PC-3 (cell line): ENCODE measurements at regions not wholly inside any gene's neighbourhood (a gene's known extent, or its start where the extent isn't known, plus 50 kb on each side); places are given as distances from the start of the nearest gene placed in this dataset.

Source experiments
- ATAC-seq: fragments of 200-7000 bp; cut with Tn5 transposase; 2 replicates; pipeline ENCODE4 v1.9.1; 2020; ENCODE audit warnings: mild to moderate bottlenecking, moderate library complexity
- BruUV-seq: library from RNA; stranded (reverse); fragments of 400-500 nt; replicated peaks from 2 replicates; lab custom pipeline; 2021; lab: Mats Ljungman, UMichigan
- CTCF ChIA-PET: fragments of 300-600 bp; sonication (Branson Sonifier 250); formaldehyde crosslinking; loops from one replicate; lab custom pipeline; 2022; ENCODE audit warnings: antibody characterized with exemption; lab: Charles Lee
- POLR2A ChIA-PET: fragments of 300-600 bp; sonication (Branson Sonifier 250); formaldehyde crosslinking; loops from one replicate; lab custom pipeline; 2022; ENCODE audit warnings: antibody characterized with exemption; ENCODE audit not compliant: unreplicated experiment; lab: Charles Lee
- DNase-seq: peaks from one replicate; pipeline ENCODE4 v3.0.0-alpha.2; 2015
- H2AFZ ChIP-seq: fragments of 300-600 bp; sonication (generic); 2 replicates; pipeline ENCODE4 v1.6.0; 2016; ENCODE audit warnings: antibody characterized with exemption, low read length
- H3F3A ChIP-seq: fragments of 300-600 bp; sonication (generic); one replicate; pipeline ENCODE4 v1.6.0; 2017; ENCODE audit warnings: antibody characterized with exemption, low read length, control low read depth, mild to moderate bottlenecking; ENCODE audit not compliant: unreplicated experiment
- H3K27ac ChIP-seq: fragments of 300-600 bp; sonication (generic); 2 replicates; pipeline ENCODE4 v1.5.1; 2016; ENCODE audit warnings: mild to moderate bottlenecking, low read length
- H3K27me3 ChIP-seq: fragments of 300-600 bp; sonication (generic); 2 replicates; pipeline ENCODE4 v1.6.1; 2016; ENCODE audit warnings: low read length, mixed read lengths
- H3K36me3 ChIP-seq: fragments of 300-600 bp; sonication (generic); 2 replicates; pipeline ENCODE4 v1.6.1; 2016; ENCODE audit warnings: low read depth, mixed run types, low read length, mixed read lengths
- H3K4me1 ChIP-seq: fragments of 300-600 bp; sonication (generic); 2 replicates; pipeline ENCODE4 v1.5.1; 2016; ENCODE audit warnings: low read length; ENCODE audit not compliant: insufficient read depth
- H3K4me2 ChIP-seq: fragments of 300-600 bp; sonication (generic); 2 replicates; pipeline ENCODE4 v1.6.0; 2016; ENCODE audit warnings: low read length
- H3K4me3 ChIP-seq: fragments of 300-600 bp; sonication (generic); 2 replicates; pipeline ENCODE4 v1.5.1; 2016; ENCODE audit warnings: mild to moderate bottlenecking, low read length, mixed read lengths
- H3K79me2 ChIP-seq: fragments of 300-600 bp; sonication (generic); 2 replicates; pipeline ENCODE4 v1.6.1; 2017; ENCODE audit warnings: low read length, mixed read lengths
- H3K9ac ChIP-seq: fragments of 300-600 bp; sonication (generic); 2 replicates; pipeline ENCODE4 v1.6.0; 2016; ENCODE audit warnings: mild to moderate bottlenecking, low read length
- H3K9me2 ChIP-seq: fragments of 300-600 bp; sonication (generic); replicated peaks from 2 replicates; pipeline ENCODE4 v1.6.1; 2016; ENCODE audit warnings: mixed run types, low read length, mixed read lengths
- H3K9me3 ChIP-seq: fragments of 300-600 bp; sonication (generic); 2 replicates; pipeline ENCODE4 v1.6.1; 2016; ENCODE audit warnings: low read length, mixed read lengths
- H4K20me1 ChIP-seq: fragments of 300-600 bp; sonication (generic); 2 replicates; pipeline ENCODE4 v1.6.1; 2016; ENCODE audit warnings: low read length, mixed read lengths
- EZH2 ChIP-seq: fragments of 300-600 bp; sonication (generic); IDR thresholded peaks from one replicate; pipeline ENCODE4 v1.6.1; 2017; ENCODE audit warnings: antibody characterized with exemption, mild to moderate bottlenecking, low read length; ENCODE audit not compliant: unreplicated experiment
- EZH2phosphoT487 ChIP-seq: fragments of 300-600 bp; sonication (generic); IDR thresholded peaks from 2 replicates; pipeline ENCODE4 v1.6.1; 2018; ENCODE audit warnings: mild to moderate bottlenecking, antibody characterized with exemption, low read length, borderline replicate concordance
- intact Hi-C: fragments of 100-400 bp; cut with micrococcal nuclease; formaldehyde crosslinking; loops from 2 replicates; pipeline ENCODE4 v1.9.0; 2023
- TF ChIP-seq, protein P1 (sequence below): fragments of 300-600 bp; sonication (generic); conservative IDR thresholded peaks from 2 replicates; pipeline ENCODE4 v1.5.1; 2017; ENCODE audit warnings: antibody characterized with exemption, low read depth, mild to moderate bottlenecking, low read length

DNA sequence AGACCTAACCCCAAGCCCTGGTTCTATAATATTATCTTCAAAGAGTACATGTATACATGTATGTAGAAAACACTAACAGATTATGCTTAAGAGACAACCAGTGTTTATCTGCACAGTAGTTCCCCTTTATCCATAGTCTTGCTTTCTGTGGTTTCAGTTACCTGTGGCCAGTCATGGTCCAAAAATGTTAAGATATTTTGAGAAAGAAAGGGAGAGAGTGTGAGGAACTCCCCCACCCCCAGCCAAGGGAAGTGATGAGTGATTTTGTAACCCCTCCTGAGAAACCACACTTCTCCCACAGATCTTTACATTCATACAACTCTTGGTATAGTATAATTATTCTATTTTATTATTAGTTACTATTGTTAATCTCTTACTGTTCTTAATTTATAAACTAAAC, 77.3 kb upstream of the CNTN1 start:
- no TSS peak for BruUV-seq
- no peak overlapping the region for H2AFZ ChIP-seq
- no peaks in the 10 kb centered on the region for H3K27me3 ChIP-seq
- no peaks in the 10 kb centered on the region for H3K79me2 ChIP-seq
- H3K4me3 ChIP-seq = no peak overlapping the region
- ATAC-seq (no peak), DNase-seq (no peak)
- H3K27ac ChIP-seq = no peak overlapping the region
- no peak overlapping the region for H3K4me2 ChIP-seq
- no peaks in the 10 kb centered on the region for H4K20me1 ChIP-seq
- TF ChIP-seq EZH2phosphoT487 = no peak
- no peak for TF ChIP-seq EZH2
- TF ChIP-seq, protein P1, sequence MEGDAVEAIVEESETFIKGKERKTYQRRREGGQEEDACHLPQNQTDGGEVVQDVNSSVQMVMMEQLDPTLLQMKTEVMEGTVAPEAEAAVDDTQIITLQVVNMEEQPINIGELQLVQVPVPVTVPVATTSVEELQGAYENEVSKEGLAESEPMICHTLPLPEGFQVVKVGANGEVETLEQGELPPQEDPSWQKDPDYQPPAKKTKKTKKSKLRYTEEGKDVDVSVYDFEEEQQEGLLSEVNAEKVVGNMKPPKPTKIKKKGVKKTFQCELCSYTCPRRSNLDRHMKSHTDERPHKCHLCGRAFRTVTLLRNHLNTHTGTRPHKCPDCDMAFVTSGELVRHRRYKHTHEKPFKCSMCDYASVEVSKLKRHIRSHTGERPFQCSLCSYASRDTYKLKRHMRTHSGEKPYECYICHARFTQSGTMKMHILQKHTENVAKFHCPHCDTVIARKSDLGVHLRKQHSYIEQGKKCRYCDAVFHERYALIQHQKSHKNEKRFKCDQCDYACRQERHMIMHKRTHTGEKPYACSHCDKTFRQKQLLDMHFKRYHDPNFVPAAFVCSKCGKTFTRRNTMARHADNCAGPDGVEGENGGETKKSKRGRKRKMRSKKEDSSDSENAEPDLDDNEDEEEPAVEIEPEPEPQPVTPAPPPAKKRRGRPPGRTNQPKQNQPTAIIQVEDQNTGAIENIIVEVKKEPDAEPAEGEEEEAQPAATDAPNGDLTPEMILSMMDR = no peak
- H3K9ac ChIP-seq = no peak overlapping the region
- H3K36me3 ChIP-seq = no peaks in the 10 kb centered on the region
- no peaks in the 10 kb centered on the region for H3K4me1 ChIP-seq
- H3F3A ChIP-seq = no peaks in the 10 kb centered on the region
- no peaks in the 10 kb centered on the region for H3K9me3 ChIP-seq
- no peaks in the 10 kb centered on the region for H3K9me2 ChIP-seq
- intact Hi-C loops = no loop called here
- ChIA-PET CTCF (no interaction called here), POLR2A (no interaction called here)

DNA sequence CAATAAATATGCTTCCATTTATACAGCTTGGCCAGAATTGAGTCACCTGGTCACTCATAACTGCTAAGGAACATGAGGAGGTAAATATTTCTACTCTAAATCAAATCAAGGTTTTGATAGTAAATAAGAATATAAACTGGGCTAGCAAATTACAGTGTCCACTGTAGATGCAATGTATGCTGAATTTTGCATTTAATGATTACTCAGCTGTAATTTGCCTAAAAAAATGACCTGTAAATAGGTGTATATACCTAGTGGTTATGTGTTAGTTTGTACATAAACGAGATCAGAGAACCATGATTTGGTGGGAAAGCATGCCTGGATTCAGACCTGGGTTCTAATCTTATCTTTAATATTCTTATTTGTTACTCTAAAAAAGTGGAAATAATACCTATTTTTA, 76.6 kb upstream of the CNTN1 start:
- no peak overlapping the region for H2AFZ ChIP-seq
- no TSS peak for BruUV-seq
- no peak overlapping the region for H3K4me3 ChIP-seq
- H3K9me3 ChIP-seq = no peaks in the 10 kb centered on the region
- CTCF ChIA-PET = no interaction called here
- H3K27ac ChIP-seq = no peak overlapping the region
- H3K4me1 ChIP-seq = no peaks in the 10 kb centered on the region
- H3K79me2 ChIP-seq = no peaks in the 10 kb centered on the region
- no peaks in the 10 kb centered on the region for H3K9me2 ChIP-seq
- intact Hi-C loops = no loop called here
- no peak overlapping the region for H3K4me2 ChIP-seq
- DNase-seq (no peak), ATAC-seq (no peak)
- H3K9ac ChIP-seq = no peak overlapping the region
- H3K36me3 ChIP-seq = no peaks in the 10 kb centered on the region
- POLR2A ChIA-PET = no interaction called here
- H3F3A ChIP-seq = no peaks in the 10 kb centered on the region
- TF ChIP-seq, protein P1 = no peak
- no peak for TF ChIP-seq EZH2phosphoT487
- TF ChIP-seq EZH2 = no peak
- no peaks in the 10 kb centered on the region for H3K27me3 ChIP-seq
- no peaks in the 10 kb centered on the region for H4K20me1 ChIP-seq

DNA sequence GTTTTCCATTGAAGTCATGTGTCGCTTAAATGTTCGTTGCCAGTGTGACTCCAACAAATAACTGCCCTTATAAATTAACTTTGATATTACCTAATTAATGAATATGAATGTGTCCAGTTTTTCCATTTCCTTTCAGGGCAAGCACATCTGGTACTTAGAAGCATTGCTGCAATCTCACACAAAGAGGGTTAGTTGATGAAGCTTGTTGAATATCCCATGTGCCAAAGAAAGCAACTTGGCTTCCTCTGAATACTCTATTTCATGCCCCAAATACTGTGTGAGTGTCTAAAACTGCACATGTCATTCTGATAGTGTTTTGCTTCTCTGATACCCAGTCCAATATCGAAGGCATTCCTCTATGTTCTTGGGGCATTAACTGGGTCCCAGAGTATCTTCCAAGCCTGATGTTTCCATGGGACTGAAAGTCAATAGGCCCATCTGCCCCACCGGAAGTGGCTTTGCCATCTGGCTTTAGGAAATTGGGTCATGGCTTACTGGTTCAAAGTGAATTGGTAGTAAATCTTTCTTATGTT, 75.8 kb upstream of the CNTN1 start:
- H3K4me1 ChIP-seq = no peaks in the 10 kb centered on the region
- no peaks in the 10 kb centered on the region for H4K20me1 ChIP-seq
- intact Hi-C loops = no loop called here

More for the DNA sequence above, 75.8 kb upstream of the CNTN1 start:
- H3K4me3 ChIP-seq = no peak overlapping the region
- H2AFZ ChIP-seq = no peak overlapping the region
- no peaks in the 10 kb centered on the region for H3K36me3 ChIP-seq
- H3K27me3 ChIP-seq = no peaks in the 10 kb centered on the region
- H3K79me2 ChIP-seq = no peaks in the 10 kb centered on the region
- ATAC-seq = no peak
- no peaks in the 10 kb centered on the region for H3K9me3 ChIP-seq
- no TSS peak for BruUV-seq
- H3K27ac ChIP-seq = no peak overlapping the region
- ChIA-PET POLR2A (no interaction called here), CTCF (no interaction called here)
- TF ChIP-seq EZH2phosphoT487 = no peak
- TF ChIP-seq EZH2 = no peak
- TF ChIP-seq, protein P1 = no peak
- H3F3A ChIP-seq = no peaks in the 10 kb centered on the region
- H3K9ac ChIP-seq = no peak overlapping the region
- H3K9me2 ChIP-seq = no peaks in the 10 kb centered on the region
- no peak for DNase-seq
- no peak overlapping the region for H3K4me2 ChIP-seq
